Panc1 (cell line): ENCODE measurements at regions not wholly inside any gene's neighbourhood (a gene's known extent, or its start where the extent isn't known, plus 50 kb on each side); places are given as distances from the start of the nearest gene placed in this dataset.

Experiments used
- ATAC-seq: fragments of 200-7000 bp; cut with Tn5 transposase; 2 replicates; pipeline ENCODE4 v1.9.1; 2020; ENCODE audit warnings: mild to moderate bottlenecking, moderate library complexity
- BruUV-seq: library from RNA; stranded (reverse); fragments of 400-500 nt; replicated peaks from 2 replicates; lab custom pipeline; 2021; lab: Mats Ljungman, UMichigan
- CTCF ChIA-PET: fragments of 300-600 bp; sonication (Branson Sonifier 250); formaldehyde crosslinking; loops from one replicate; lab custom pipeline; 2022; ENCODE audit warnings: antibody characterized with exemption; lab: Charles Lee
- POLR2A ChIA-PET: fragments of 300-600 bp; sonication (Branson Sonifier 250); formaldehyde crosslinking; loops from one replicate; lab custom pipeline; 2022; ENCODE audit warnings: antibody characterized with exemption; lab: Charles Lee
- DNase-seq: peaks from one replicate; pipeline ENCODE4 v3.0.0-alpha.2; 2010; ENCODE audit warnings: low read depth, low spot score
- H3K27ac ChIP-seq: 2 replicates; pipeline ENCODE4 v1.5.1; 2011; ENCODE audit warnings: mild to moderate bottlenecking, low read length, inconsistent platforms
- H3K27me3 ChIP-seq: fragments of 200-500 bp; sonication (Bioruptor generic); 2 replicates; pipeline ENCODE4 v1.6.0; 2014; ENCODE audit warnings: low read length, inconsistent platforms; ENCODE audit not compliant: control insufficient read depth, insufficient read depth
- H3K36me3 ChIP-seq: fragments of 200-500 bp; sonication (Bioruptor generic); 2 replicates; pipeline ENCODE4 v1.5.1; 2014; ENCODE audit warnings: inconsistent platforms, mild to moderate bottlenecking, low read length, moderate library complexity; ENCODE audit not compliant: control insufficient read depth, insufficient read depth
- H3K4me1 ChIP-seq: 2 replicates; pipeline ENCODE4 v1.5.1; 2011; ENCODE audit warnings: inconsistent platforms, mild to moderate bottlenecking, low read length, moderate library complexity; ENCODE audit not compliant: control insufficient read depth, insufficient read depth
- H3K4me3 ChIP-seq, 2 experiments: 2 replicates each; pipeline ENCODE4 v1.5.1; 2011 to 2012; ENCODE audit warnings: low read depth in 2 of 2, low read length in 2 of 2, mild to moderate bottlenecking in 2 of 2, inconsistent platforms in 1 of 2, moderate library complexity in 1 of 2
- H3K9me3 ChIP-seq: fragments of 200-500 bp; sonication (Bioruptor generic); 2 replicates; pipeline ENCODE4 v1.5.1; 2014; ENCODE audit warnings: low read depth, mild to moderate bottlenecking, inconsistent platforms, low read length, moderate library complexity; ENCODE audit not compliant: control insufficient read depth, insufficient read depth
- POLR2AphosphoS5 ChIP-seq: IDR thresholded peaks from 2 replicates; pipeline ENCODE4 v1.6.1; 2012; ENCODE audit warnings: mild to moderate bottlenecking, low read depth, low read length, moderate library complexity
- SIN3A ChIP-seq: IDR thresholded peaks from 2 replicates; pipeline ENCODE4 v1.6.1; 2012; ENCODE audit warnings: low read depth, mild to moderate bottlenecking, low read length, moderate library complexity, borderline replicate concordance; ENCODE audit not compliant: insufficient read depth
- TCF7L2 ChIP-seq: IDR thresholded peaks from 2 replicates; pipeline ENCODE4 v1.6.1; 2011; ENCODE audit warnings: mild to moderate bottlenecking, low read depth, low read length, inconsistent platforms
- in situ Hi-C: cut with HindIII; loops from 2 replicates; pipeline ENCODE4 v1.10.0; 2016; ENCODE audit warnings: low sequenced_read_pairs, low pct_unique_long_range_greater_than_20kb
- intact Hi-C: fragments of 100-400 bp; cut with micrococcal nuclease; formaldehyde crosslinking; loops from one replicate; pipeline ENCODE4 v1.10.0; 2022; ENCODE audit not compliant: unreplicated experiment
- TF ChIP-seq, protein P1 (sequence below): fragments of 450-650 bp; IDR thresholded peaks from 2 replicates; pipeline ENCODE4 v1.5.1; 2017; ENCODE audit warnings: mild to moderate bottlenecking
- TF ChIP-seq, protein P2 (sequence below), 2 experiments: IDR thresholded peaks; 2 replicates each; pipeline ENCODE4 v1.6.1; 2011 to 2012; ENCODE audit warnings: low read depth in 2 of 2, control low read depth in 1 of 2, low read length in 1 of 2, mild to moderate bottlenecking in 1 of 2, moderate library complexity in 1 of 2; ENCODE audit not compliant: insufficient read depth in 1 of 2

DNA sequence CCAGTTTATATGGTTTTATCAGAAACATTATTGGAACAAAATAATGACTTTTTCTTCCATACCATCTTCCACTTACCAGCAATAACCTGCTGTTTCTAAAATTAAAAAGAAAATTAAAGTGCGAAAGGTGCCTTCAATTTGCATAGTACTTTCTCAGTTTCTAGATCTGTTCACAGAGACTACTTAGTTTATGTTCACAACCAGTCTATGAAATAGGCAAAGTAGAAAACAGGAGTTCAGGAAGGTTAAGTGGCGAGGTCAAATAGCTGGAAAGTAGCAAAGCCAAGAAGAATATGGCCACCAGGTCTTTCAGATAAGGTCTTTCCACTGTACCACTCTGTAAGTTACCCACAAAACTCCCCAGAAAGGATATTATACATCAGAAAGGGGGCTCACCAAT lies 63.3 kb downstream of the BMP4 start:
- ChIA-PET CTCF (no interaction called here), POLR2A (no interaction called here)
- intact Hi-C loops: no loop called here
- BruUV-seq: no TSS peak
- no peaks in the 10 kb centered on the region for H3K9me3 ChIP-seq
- H3K36me3 ChIP-seq: no peaks in the 10 kb centered on the region
- DNase-seq (no peak), ATAC-seq (no peak)
- no peak for TF ChIP-seq TCF7L2
- TF ChIP-seq, protein P1, sequence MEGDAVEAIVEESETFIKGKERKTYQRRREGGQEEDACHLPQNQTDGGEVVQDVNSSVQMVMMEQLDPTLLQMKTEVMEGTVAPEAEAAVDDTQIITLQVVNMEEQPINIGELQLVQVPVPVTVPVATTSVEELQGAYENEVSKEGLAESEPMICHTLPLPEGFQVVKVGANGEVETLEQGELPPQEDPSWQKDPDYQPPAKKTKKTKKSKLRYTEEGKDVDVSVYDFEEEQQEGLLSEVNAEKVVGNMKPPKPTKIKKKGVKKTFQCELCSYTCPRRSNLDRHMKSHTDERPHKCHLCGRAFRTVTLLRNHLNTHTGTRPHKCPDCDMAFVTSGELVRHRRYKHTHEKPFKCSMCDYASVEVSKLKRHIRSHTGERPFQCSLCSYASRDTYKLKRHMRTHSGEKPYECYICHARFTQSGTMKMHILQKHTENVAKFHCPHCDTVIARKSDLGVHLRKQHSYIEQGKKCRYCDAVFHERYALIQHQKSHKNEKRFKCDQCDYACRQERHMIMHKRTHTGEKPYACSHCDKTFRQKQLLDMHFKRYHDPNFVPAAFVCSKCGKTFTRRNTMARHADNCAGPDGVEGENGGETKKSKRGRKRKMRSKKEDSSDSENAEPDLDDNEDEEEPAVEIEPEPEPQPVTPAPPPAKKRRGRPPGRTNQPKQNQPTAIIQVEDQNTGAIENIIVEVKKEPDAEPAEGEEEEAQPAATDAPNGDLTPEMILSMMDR: no peak
- in situ Hi-C loops: no loop called here
- no peaks in the 10 kb centered on the region for H3K27me3 ChIP-seq
- H3K4me1 ChIP-seq: no peaks in the 10 kb centered on the region
- no peak overlapping the region for H3K4me3 ChIP-seq
- no peak overlapping the region for H3K27ac ChIP-seq

DNA sequence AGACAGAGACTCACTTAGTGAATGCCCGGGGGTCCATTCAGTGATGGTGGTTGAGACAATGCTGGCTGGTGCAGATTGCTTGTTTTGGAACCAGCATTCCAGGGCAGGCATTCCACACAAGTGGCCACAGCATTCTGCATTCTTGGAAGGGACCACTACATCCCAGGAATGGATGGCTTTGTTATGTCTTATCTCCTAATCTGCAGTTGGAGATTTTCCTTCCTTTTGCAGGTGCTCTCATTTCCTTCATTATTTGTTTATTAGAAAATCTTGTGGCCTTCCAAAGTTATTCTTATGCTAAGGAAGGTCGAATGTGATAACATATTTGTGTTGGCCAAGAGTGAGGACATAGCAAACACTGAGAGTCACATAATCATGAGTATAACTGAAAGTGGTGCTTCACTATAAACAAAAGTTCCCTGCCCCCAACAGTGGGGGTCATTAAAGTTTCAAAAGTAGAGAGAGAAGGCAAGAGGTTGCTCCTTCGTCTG lies 66.0 kb downstream of the BMP4 start:
- TF ChIP-seq SIN3A (no peak), POLR2AphosphoS5 (no peak), TCF7L2 (no peak)
- TF ChIP-seq, protein P1: no peak
- TF ChIP-seq, protein P2, sequence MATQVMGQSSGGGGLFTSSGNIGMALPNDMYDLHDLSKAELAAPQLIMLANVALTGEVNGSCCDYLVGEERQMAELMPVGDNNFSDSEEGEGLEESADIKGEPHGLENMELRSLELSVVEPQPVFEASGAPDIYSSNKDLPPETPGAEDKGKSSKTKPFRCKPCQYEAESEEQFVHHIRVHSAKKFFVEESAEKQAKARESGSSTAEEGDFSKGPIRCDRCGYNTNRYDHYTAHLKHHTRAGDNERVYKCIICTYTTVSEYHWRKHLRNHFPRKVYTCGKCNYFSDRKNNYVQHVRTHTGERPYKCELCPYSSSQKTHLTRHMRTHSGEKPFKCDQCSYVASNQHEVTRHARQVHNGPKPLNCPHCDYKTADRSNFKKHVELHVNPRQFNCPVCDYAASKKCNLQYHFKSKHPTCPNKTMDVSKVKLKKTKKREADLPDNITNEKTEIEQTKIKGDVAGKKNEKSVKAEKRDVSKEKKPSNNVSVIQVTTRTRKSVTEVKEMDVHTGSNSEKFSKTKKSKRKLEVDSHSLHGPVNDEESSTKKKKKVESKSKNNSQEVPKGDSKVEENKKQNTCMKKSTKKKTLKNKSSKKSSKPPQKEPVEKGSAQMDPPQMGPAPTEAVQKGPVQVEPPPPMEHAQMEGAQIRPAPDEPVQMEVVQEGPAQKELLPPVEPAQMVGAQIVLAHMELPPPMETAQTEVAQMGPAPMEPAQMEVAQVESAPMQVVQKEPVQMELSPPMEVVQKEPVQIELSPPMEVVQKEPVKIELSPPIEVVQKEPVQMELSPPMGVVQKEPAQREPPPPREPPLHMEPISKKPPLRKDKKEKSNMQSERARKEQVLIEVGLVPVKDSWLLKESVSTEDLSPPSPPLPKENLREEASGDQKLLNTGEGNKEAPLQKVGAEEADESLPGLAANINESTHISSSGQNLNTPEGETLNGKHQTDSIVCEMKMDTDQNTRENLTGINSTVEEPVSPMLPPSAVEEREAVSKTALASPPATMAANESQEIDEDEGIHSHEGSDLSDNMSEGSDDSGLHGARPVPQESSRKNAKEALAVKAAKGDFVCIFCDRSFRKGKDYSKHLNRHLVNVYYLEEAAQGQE (IDR thresholded peaks at IDR 0.05; ENCODE audit: insufficient read depth in 1 of 2, low read depth in 2 of 2, low read length in 1 of 2): no peak
- DNase-seq (no peak), ATAC-seq (no peak)
- no peak overlapping the region for H3K4me3 ChIP-seq
- intact Hi-C loops: no loop called here
- POLR2A ChIA-PET: no interaction called here
- in situ Hi-C loops: no loop called here
- H3K27me3 ChIP-seq: no peaks in the 10 kb centered on the region
- no peaks in the 10 kb centered on the region for H3K9me3 ChIP-seq
- CTCF ChIA-PET: no interaction called here
- no peak overlapping the region for H3K27ac ChIP-seq
- H3K36me3 ChIP-seq: no peaks in the 10 kb centered on the region
- BruUV-seq: no TSS peak
- H3K4me1 ChIP-seq: no peaks in the 10 kb centered on the region
